NCI-H2107 (cell line): ENCODE measurements at regions not wholly inside any gene's neighbourhood (a gene's known extent, or its start where the extent isn't known, plus 50 kb on each side); places are given as distances from the start of the nearest gene placed in this dataset.
"Not testable (repeated sequence)": the region's sequence is repeated elsewhere in the genome, so short reads cannot be mapped to it uniquely, and the experiment has no call there.

ENCODE experiments used
- DNase-seq: peaks from one replicate; lab custom pipeline; 2025; lab: John Stamatoyannopoulos, UW

GRCh38 chr18:43341014-43341413, 63.7 kb upstream of the SYT4 start:
- DNase-seq, result no peak

- no peak for DNase-seq
Measured at GRCh38 chr18:43350176-43350575, 72.9 kb upstream of the SYT4 start.

- DNase-seq, result no peak
Measured at GRCh38 chr18:43364535-43364934, 87.2 kb upstream of the SYT4 start.

GRCh38 chr18:43367895-43368294, 90.6 kb upstream of the SYT4 start:
- DNase-seq, result no peak

- DNase-seq, result not testable (repeated sequence)
Measured at GRCh38 chr18:43369311-43369710, 92.0 kb upstream of the SYT4 start.

GRCh38 chr18:43372773-43373172, 95.5 kb upstream of the SYT4 start:
- DNase-seq, result no peak

- DNase-seq, result no peak
Measured at GRCh38 chr18:43380104-43380672, 102.9 kb upstream of the SYT4 start.

GRCh38 chr18:43382641-43383403, 105.5 kb upstream of the SYT4 start:
- no peak for DNase-seq

- no peak for DNase-seq
Measured at GRCh38 chr18:43389163-43389562, 111.9 kb upstream of the SYT4 start.

- DNase-seq, result no peak
Measured at GRCh38 chr18:43392168-43392567, 114.9 kb upstream of the SYT4 start.

GRCh38 chr18:43393174-43393573, 115.9 kb upstream of the SYT4 start:
- DNase-seq, result no peak

- DNase-seq, result no peak
Measured at GRCh38 chr18:43396266-43396665, 119.0 kb upstream of the SYT4 start.

GRCh38 chr18:43398601-43399000, 121.3 kb upstream of the SYT4 start:
- DNase-seq, result no peak

- no peak for DNase-seq
Measured at GRCh38 chr18:43405097-43405496, 127.8 kb upstream of the SYT4 start.

GRCh38 chr18:43414006-43414405, 136.7 kb upstream of the SYT4 start:
- no peak for DNase-seq

GRCh38 chr18:43420091-43420490, 142.8 kb upstream of the SYT4 start:
- DNase-seq, result no peak

- no peak for DNase-seq
Measured at GRCh38 chr18:43420950-43421349, 143.7 kb upstream of the SYT4 start.

- DNase-seq, result peak; percentile 10
Measured at GRCh38 chr18:43422518-43422917, 145.2 kb upstream of the SYT4 start.

GRCh38 chr18:43435851-43436250, 158.6 kb upstream of the SYT4 start:
- no peak for DNase-seq

- DNase-seq, result no peak
Measured at GRCh38 chr18:43442131-43442530, 164.8 kb upstream of the SYT4 start.

- no peak for DNase-seq
Measured at GRCh38 chr18:43442571-43442970, 165.3 kb upstream of the SYT4 start.

GRCh38 chr18:43465483-43465882, 188.2 kb upstream of the SYT4 start:
- DNase-seq, result no peak

GRCh38 chr18:43471873-43472272, 194.6 kb upstream of the SYT4 start:
- no peak for DNase-seq

GRCh38 chr18:43481069-43481468, 203.8 kb upstream of the SYT4 start:
- DNase-seq, result no peak
